ENCODE measurements at regions not wholly inside any gene's neighbourhood (a gene's known extent, or its start where the extent isn't known, plus 50 kb on each side); places are given as distances from the start of the nearest gene placed in this dataset.
A peak's percentile ranks its signal among the peaks of the same experiment; 100 is the strongest.

GRCh38 chr13:109885235-109885634 is 98.9 kb upstream of the IRS2 start:
- DNase-seq (ENCODE audit: low read depth, low spot score): no peak

- no peak for DNase-seq (ENCODE audit: low read depth, low spot score)
Observed at GRCh38 chr13:109884462-109884861, 98.1 kb upstream of the IRS2 start.

- DNase-seq (ENCODE audit: low read depth, low spot score): no peak
Observed at GRCh38 chr13:109883181-109884180, 97.1 kb upstream of the IRS2 start.

- DNase-seq (ENCODE audit: low read depth, low spot score): no peak
Observed at GRCh38 chr13:109881961-109882558, 95.7 kb upstream of the IRS2 start.

- no peak for DNase-seq (ENCODE audit: low read depth, low spot score)
Observed at GRCh38 chr13:109881347-109881725, 95.0 kb upstream of the IRS2 start.

GRCh38 chr13:109880371-109881346 is 94.3 kb upstream of the IRS2 start:
- no peak for DNase-seq (ENCODE audit: low read depth, low spot score)

GRCh38 chr13:109879338-109879737 is 93.0 kb upstream of the IRS2 start:
- DNase-seq (ENCODE audit: low read depth, low spot score): no peak

GRCh38 chr13:109877809-109878208 is 91.4 kb upstream of the IRS2 start:
- no peak for DNase-seq (ENCODE audit: low read depth, low spot score)

GRCh38 chr13:109875746-109876145 is 89.4 kb upstream of the IRS2 start:
- DNase-seq (ENCODE audit: low read depth, low spot score): no peak

- no peak for DNase-seq (ENCODE audit: low read depth, low spot score)
Observed at GRCh38 chr13:109874484-109875454, 88.4 kb upstream of the IRS2 start.

- DNase-seq (ENCODE audit: low read depth, low spot score): no peak
Observed at GRCh38 chr13:109873351-109874123, 87.2 kb upstream of the IRS2 start.

- DNase-seq (ENCODE audit: low read depth, low spot score): no peak
Observed at GRCh38 chr13:109872864-109873263, 86.5 kb upstream of the IRS2 start.

GRCh38 chr13:109870696-109871370 is 84.5 kb upstream of the IRS2 start:
- DNase-seq (ENCODE audit: low read depth, low spot score): no peak

- no peak for DNase-seq (ENCODE audit: low read depth, low spot score)
Observed at GRCh38 chr13:109870274-109870673, 83.9 kb upstream of the IRS2 start.

- DNase-seq (ENCODE audit: low read depth, low spot score): peak; percentile 17
Observed at GRCh38 chr13:109869312-109870237, 83.2 kb upstream of the IRS2 start.

- DNase-seq (ENCODE audit: low read depth, low spot score): no peak
Observed at GRCh38 chr13:109868578-109869311, 82.4 kb upstream of the IRS2 start.

GRCh38 chr13:109867766-109868165 is 81.4 kb upstream of the IRS2 start:
- no peak for DNase-seq (ENCODE audit: low read depth, low spot score)

Data from smooth muscle cell of the brain vasculature (primary cell).